Mucosa of descending colon (tissue), 3 donors: ENCODE measurements at regions not wholly inside any gene's neighbourhood (a gene's known extent, or its start where the extent isn't known, plus 50 kb on each side); places are given as distances from the start of the nearest gene placed in this dataset.

Experiments
- ATAC-seq: fragments of 200-7000 bp; cut with Tn5 transposase; one replicate; pipeline ENCODE4 v1.9.1; 2020; ENCODE audit warnings: mild to moderate bottlenecking, moderate library complexity
- DNase-seq, 3 donors: peaks; one replicate each; pipeline ENCODE4 v3.0.0-alpha.2; 2020
- H3K36me3 ChIP-seq: fragments of 200-600 bp; one replicate; pipeline ENCODE4 v1.8.0; 2021; ENCODE audit warnings: low read depth, mild to moderate bottlenecking
- H3K4me1 ChIP-seq: fragments of 200-600 bp; one replicate; pipeline ENCODE4 v1.8.0; 2021; ENCODE audit warnings: low read depth, mild to moderate bottlenecking
- H3K4me3 ChIP-seq: fragments of 200-600 bp; one replicate; pipeline ENCODE4 v1.8.0; 2021; ENCODE audit warnings: mild to moderate bottlenecking
- H3K9me3 ChIP-seq: fragments of 200-600 bp; one replicate; pipeline ENCODE4 v1.8.0; 2021; ENCODE audit warnings: mild to moderate bottlenecking
- intact Hi-C, 2 donors: fragments of 100-400 bp; cut with DNase I in 1 of 2; cut with micrococcal nuclease in 1 of 2; formaldehyde crosslinking; loops; one replicate each; pipeline versions ENCODE4 v1.11.0 to v1.11.1; 2022; cut with DNase I, micrococcal nuclease
- TF ChIP-seq, protein P1 (sequence below): fragments of 200-600 bp; IDR thresholded peaks from one replicate; pipeline ENCODE4 v1.8.0; 2022; ENCODE audit warnings: antibody characterized with exemption, mild to moderate bottlenecking
- donor health status: DM: no; HTN: no; CAD: no; lungs with moderate emphysema.
- donor health status: DM: no; HTN: no; CAD: no.
- donor health status: DM: no; HTN: yes; CAD: no.

- ATAC-seq (no peak), DNase-seq (no peak)
- Histone ChIP-seq H3K4me3 (no peak overlapping the region), H3K4me1 (no peaks in the 10 kb centered on the region), H3K36me3 (no peaks in the 10 kb centered on the region), H3K9me3 (no peaks in the 10 kb centered on the region)
- TF ChIP-seq, protein P1, sequence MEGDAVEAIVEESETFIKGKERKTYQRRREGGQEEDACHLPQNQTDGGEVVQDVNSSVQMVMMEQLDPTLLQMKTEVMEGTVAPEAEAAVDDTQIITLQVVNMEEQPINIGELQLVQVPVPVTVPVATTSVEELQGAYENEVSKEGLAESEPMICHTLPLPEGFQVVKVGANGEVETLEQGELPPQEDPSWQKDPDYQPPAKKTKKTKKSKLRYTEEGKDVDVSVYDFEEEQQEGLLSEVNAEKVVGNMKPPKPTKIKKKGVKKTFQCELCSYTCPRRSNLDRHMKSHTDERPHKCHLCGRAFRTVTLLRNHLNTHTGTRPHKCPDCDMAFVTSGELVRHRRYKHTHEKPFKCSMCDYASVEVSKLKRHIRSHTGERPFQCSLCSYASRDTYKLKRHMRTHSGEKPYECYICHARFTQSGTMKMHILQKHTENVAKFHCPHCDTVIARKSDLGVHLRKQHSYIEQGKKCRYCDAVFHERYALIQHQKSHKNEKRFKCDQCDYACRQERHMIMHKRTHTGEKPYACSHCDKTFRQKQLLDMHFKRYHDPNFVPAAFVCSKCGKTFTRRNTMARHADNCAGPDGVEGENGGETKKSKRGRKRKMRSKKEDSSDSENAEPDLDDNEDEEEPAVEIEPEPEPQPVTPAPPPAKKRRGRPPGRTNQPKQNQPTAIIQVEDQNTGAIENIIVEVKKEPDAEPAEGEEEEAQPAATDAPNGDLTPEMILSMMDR, result no peak
- intact Hi-C loops, result no loop called here
Observed at GRCh38 chr22:49527611-49528419, 299.9 kb downstream of the BRD1 start.

DNA sequence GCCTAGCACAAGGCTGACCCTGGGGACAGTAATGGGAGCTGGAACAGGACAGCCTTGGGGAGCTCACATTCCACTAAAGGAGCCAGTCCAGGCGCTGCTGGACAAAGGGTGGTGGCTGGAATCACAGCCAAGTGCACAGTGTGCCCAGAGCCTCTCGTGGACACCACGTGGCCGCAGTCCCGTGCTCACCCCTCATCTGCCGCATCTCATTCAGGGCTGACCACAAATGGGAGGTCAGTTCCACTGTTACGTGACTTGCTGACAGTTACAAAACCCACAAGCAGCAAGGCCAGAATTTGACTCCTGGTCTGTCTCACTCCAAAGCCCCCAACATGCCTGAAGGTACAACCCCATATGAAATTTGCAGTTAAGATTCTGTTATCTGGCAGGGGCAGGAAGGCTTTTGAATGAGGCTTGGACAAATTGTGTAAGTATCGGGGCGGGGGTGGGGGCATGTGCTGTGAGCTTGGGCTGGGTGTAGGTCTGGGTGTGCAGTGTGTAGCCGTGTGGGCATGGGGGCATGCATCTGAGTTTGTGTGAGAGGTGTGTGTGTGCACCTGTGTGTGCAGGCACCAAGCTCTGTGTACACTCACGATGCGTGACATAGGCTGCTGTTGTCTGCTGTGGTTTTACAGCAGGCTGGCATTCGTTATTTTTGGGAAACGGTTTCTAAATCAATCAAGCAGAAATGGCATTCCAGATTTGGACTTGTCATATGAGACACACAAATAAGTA, 301.7 kb downstream of the BRD1 start:
- intact Hi-C loops, result no loop called here
- Histone ChIP-seq H3K36me3 (no peaks in the 10 kb centered on the region), H3K4me1 (no peaks in the 10 kb centered on the region), H3K4me3 (no peak overlapping the region), H3K9me3 (no peaks in the 10 kb centered on the region)
- ATAC-seq (peak; percentile 13), DNase-seq (no peak)
- TF ChIP-seq, protein P1, result no peak

- TF ChIP-seq, protein P1, result no peak
- intact Hi-C loops, result no loop called here
- Histone ChIP-seq H3K4me3 (no peak overlapping the region), H3K9me3 (no peaks in the 10 kb centered on the region), H3K36me3 (no peaks in the 10 kb centered on the region), H3K4me1 (no peaks in the 10 kb centered on the region)
- ATAC-seq (no peak), DNase-seq (no peak)
Observed at GRCh38 chr22:49525360-49525759, 302.3 kb downstream of the BRD1 start.

GRCh38 chr22:49524362-49524761, 303.3 kb downstream of the BRD1 start:
- DNase-seq, result no peak

GRCh38 chr22:49523374-49524008, 304.2 kb downstream of the BRD1 start:
- no peaks in the 10 kb centered on the region for H3K4me1 ChIP-seq
- H3K9me3 ChIP-seq, result no peaks in the 10 kb centered on the region
- intact Hi-C loops, result no loop called here
- ATAC-seq (no peak), DNase-seq (no peak)
- no peaks in the 10 kb centered on the region for H3K36me3 ChIP-seq
- H3K4me3 ChIP-seq, result no peak overlapping the region
- TF ChIP-seq, protein P1, result no peak

More at GRCh38 chr22:49524362-49524761, 303.3 kb downstream of the BRD1 start:
- Histone ChIP-seq H3K36me3 (no peaks in the 10 kb centered on the region), H3K4me1 (no peaks in the 10 kb centered on the region), H3K9me3 (no peaks in the 10 kb centered on the region), H3K4me3 (no peak overlapping the region)
- ATAC-seq, result no peak
- intact Hi-C loops, result no loop called here
- TF ChIP-seq, protein P1, result no peak
